Left ventricle myocardium inferior (tissue), 1 donor: ENCODE measurements at regions not wholly inside any gene's neighbourhood (a gene's known extent, or its start where the extent isn't known, plus 50 kb on each side); places are given as distances from the start of the nearest gene placed in this dataset.

Experiments
- DNase-seq: peaks from one replicate; pipeline ENCODE4 v3.0.0-alpha.2; 2020
- H3K27ac ChIP-seq: fragments of 200-600 bp; replicated peaks from 2 replicates; pipeline ENCODE4 v1.8.0; 2021
- H3K27me3 ChIP-seq: fragments of 200-600 bp; 2 replicates; pipeline ENCODE4 v1.8.0; 2021; ENCODE audit warnings: low read depth
- H3K36me3 ChIP-seq: fragments of 200-600 bp; 2 replicates; pipeline ENCODE4 v1.8.0; 2021
- H3K4me1 ChIP-seq: fragments of 200-600 bp; 2 replicates; pipeline ENCODE4 v1.8.0; 2021
- H3K4me3 ChIP-seq: fragments of 200-600 bp; 2 replicates; pipeline ENCODE4 v1.8.0; 2021; ENCODE audit warnings: mild to moderate bottlenecking, moderate library complexity
- H3K9me3 ChIP-seq: fragments of 200-600 bp; replicated peaks from 2 replicates; pipeline ENCODE4 v1.8.0; 2021
- CTCF ChIP-seq: fragments of 200-600 bp; IDR thresholded peaks from 2 replicates; pipeline ENCODE4 v1.8.0; 2021; ENCODE audit warnings: antibody characterized with exemption, mild to moderate bottlenecking, borderline replicate concordance
- intact Hi-C: fragments of 100-400 bp; cut with micrococcal nuclease; formaldehyde crosslinking; loops from one replicate; pipeline ENCODE4 v1.11.0; 2022
- donor health status: DM: no; HTN: yes; CAD: no; lungs with severe emphysema.

GRCh38 chr6:159608961-159609651 is 83.9 kb downstream of the SOD2 start:
- Histone ChIP-seq H3K4me1 (no peaks in the 10 kb centered on the region), H3K27ac (peak overlapping the region; percentile 11), H3K27me3 (no peaks in the 10 kb centered on the region), H3K9me3 (peaks cover 22% of the 10 kb centered on the region), H3K4me3 (no peak overlapping the region), H3K36me3 (no peaks in the 10 kb centered on the region)
- TF ChIP-seq CTCF, result peak; percentile 37
- DNase-seq, result no peak
- intact Hi-C loops, result no loop called here

GRCh38 chr6:159606786-159607185 is 86.3 kb downstream of the SOD2 start:
- DNase-seq, result no peak
- TF ChIP-seq CTCF, result no peak
- Histone ChIP-seq H3K27ac (no peak overlapping the region), H3K36me3 (no peaks in the 10 kb centered on the region), H3K4me3 (no peak overlapping the region), H3K27me3 (no peaks in the 10 kb centered on the region), H3K9me3 (peaks cover 22% of the 10 kb centered on the region), H3K4me1 (no peaks in the 10 kb centered on the region)
- intact Hi-C loops, result no loop called here

GRCh38 chr6:159604443-159604956 is 88.5 kb downstream of the SOD2 start:
- Histone ChIP-seq H3K27ac (no peak overlapping the region), H3K36me3 (no peaks in the 10 kb centered on the region), H3K4me1 (no peaks in the 10 kb centered on the region), H3K27me3 (no peaks in the 10 kb centered on the region), H3K4me3 (no peak overlapping the region), H3K9me3 (peaks cover 22% of the 10 kb centered on the region)
- TF ChIP-seq CTCF, result no peak
- intact Hi-C loops, result no loop called here
- no peak for DNase-seq

GRCh38 chr6:159602431-159603041 is 90.5 kb downstream of the SOD2 start:
- Histone ChIP-seq H3K9me3 (peaks cover 8% of the 10 kb centered on the region), H3K36me3 (no peaks in the 10 kb centered on the region), H3K4me1 (no peaks in the 10 kb centered on the region), H3K4me3 (no peak overlapping the region), H3K27me3 (no peaks in the 10 kb centered on the region), H3K27ac (no peak overlapping the region)
- no peak for TF ChIP-seq CTCF
- DNase-seq, result no peak
- intact Hi-C loops, result no loop called here

- H3K36me3 ChIP-seq, result no peaks in the 10 kb centered on the region
- H3K27ac ChIP-seq, result no peak overlapping the region
- no peaks in the 10 kb centered on the region for H3K27me3 ChIP-seq
- intact Hi-C loops, result no loop called here
- DNase-seq, result no peak
- TF ChIP-seq CTCF, result no peak
- no peak overlapping the region for H3K4me3 ChIP-seq
- H3K9me3 ChIP-seq, result no peaks in the 10 kb centered on the region
- no peaks in the 10 kb centered on the region for H3K4me1 ChIP-seq
Observed at GRCh38 chr6:159601211-159601610, 91.8 kb downstream of the SOD2 start.
